Progenitor cell of endocrine pancreas (in vitro differentiated cells): ENCODE measurements at regions not wholly inside any gene's neighbourhood (a gene's known extent, or its start where the extent isn't known, plus 50 kb on each side); places are given as distances from the start of the nearest gene placed in this dataset.
A peak's percentile ranks its signal among the peaks of the same experiment; 100 is the strongest.

Experiments
- DNase-seq: peaks from one replicate; pipeline ENCODE4 v3.0.0; 2021; ENCODE audit warnings: low spot score; ENCODE audit not compliant: unreplicated experiment
- H3K27ac Mint-ChIP-seq: 2 replicates; pipeline ENCODE4 v1.8.0; 2021; ENCODE audit warnings: mild to moderate bottlenecking, moderate library complexity, mixed read lengths
- H3K27me3 Mint-ChIP-seq: 2 replicates; pipeline ENCODE4 v1.8.0; 2021; ENCODE audit warnings: mixed read lengths
- H3K36me3 Mint-ChIP-seq: 2 replicates; pipeline ENCODE4 v1.8.0; 2022; ENCODE audit warnings: mixed read lengths; ENCODE audit not compliant: insufficient read depth
- H3K4me1 Mint-ChIP-seq: 2 replicates; pipeline ENCODE4 v1.8.0; 2021; ENCODE audit warnings: low read depth, mixed read lengths
- H3K4me3 Mint-ChIP-seq: 2 replicates; pipeline ENCODE4 v1.8.0; 2021; ENCODE audit warnings: low read depth, mild to moderate bottlenecking, moderate library complexity, mixed read lengths
- H3K9me3 Mint-ChIP-seq: 2 replicates; pipeline ENCODE4 v1.8.0; 2021; ENCODE audit warnings: low read depth, mixed read lengths
- CTCF ChIP-seq: fragments of 200-600 bp; sonication (generic); IDR thresholded peaks from one replicate; pipeline ENCODE4 v1.5.0; 2021; ENCODE audit warnings: antibody characterized with exemption, mild to moderate bottlenecking; ENCODE audit not compliant: unreplicated experiment

DNA sequence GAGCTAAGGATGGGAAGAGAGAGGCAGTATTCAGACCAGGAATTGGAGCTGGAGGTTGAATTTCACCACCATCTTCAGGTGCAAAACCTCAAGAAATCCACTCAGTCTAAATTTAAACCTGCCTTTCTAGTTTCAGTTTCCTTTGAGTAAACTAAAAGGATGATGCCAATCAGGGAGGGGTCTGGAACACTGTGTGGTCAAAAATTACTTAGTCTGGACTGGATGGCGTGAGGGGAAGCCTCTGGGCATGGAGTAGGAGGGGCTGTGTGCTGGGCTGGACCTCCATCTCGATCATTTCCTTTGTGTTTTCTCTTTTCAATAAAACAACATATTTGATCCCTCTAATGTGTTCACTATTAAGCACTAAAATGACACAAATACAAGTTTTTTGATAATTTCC lies 120.1 kb downstream of the GC start:
- TF ChIP-seq CTCF = no peak
- Mint-ChIP-seq H3K4me3 (no peak overlapping the region), H3K27ac (peak overlapping the region; percentile 63), H3K9me3 (peaks cover 20% of the 10 kb centered on the region), H3K36me3 (peaks cover 9% of the 10 kb centered on the region), H3K27me3 (no peaks in the 10 kb centered on the region), H3K4me1 (peaks cover 28% of the 10 kb centered on the region)
- DNase-seq = no peak

GRCh38 chr4:71659979-71660378 lies 123.9 kb downstream of the GC start:
- no peak for TF ChIP-seq CTCF
- H3K4me1 Mint-ChIP-seq = peaks cover 33% of the 10 kb centered on the region
- H3K27ac Mint-ChIP-seq = peak overlapping the region; percentile 74
- no peak for DNase-seq
- no peak overlapping the region for H3K4me3 Mint-ChIP-seq
- no peaks in the 10 kb centered on the region for H3K27me3 Mint-ChIP-seq
- H3K36me3 Mint-ChIP-seq = peaks cover 6% of the 10 kb centered on the region
- peaks cover 10% of the 10 kb centered on the region for H3K9me3 Mint-ChIP-seq

DNA sequence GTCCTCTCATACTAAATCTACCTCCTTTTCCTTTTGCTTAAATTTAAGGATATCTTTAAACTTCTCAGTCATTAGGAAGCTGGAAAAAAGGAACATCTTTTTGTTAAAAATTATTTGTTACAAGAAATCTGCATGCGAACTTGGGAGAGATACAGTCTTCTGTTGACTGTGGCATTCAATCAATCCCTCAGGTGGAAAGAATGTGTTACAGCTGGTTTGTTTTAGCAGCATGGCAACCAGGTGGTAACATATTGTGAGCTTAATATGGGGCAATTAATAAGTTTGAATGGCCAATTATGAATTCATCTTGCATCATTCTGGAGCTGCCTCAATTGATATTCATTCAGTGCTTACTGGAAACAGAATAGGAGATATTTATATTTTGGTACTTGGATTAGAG lies 135.0 kb downstream of the GC start:
- peaks cover 21% of the 10 kb centered on the region for H3K9me3 Mint-ChIP-seq
- DNase-seq = no peak
- H3K4me1 Mint-ChIP-seq = no peaks in the 10 kb centered on the region
- H3K4me3 Mint-ChIP-seq = no peak overlapping the region
- H3K36me3 Mint-ChIP-seq = peaks cover 17% of the 10 kb centered on the region
- H3K27me3 Mint-ChIP-seq = no peaks in the 10 kb centered on the region
- H3K27ac Mint-ChIP-seq = no peak overlapping the region
- peak; percentile 15 for TF ChIP-seq CTCF

DNA sequence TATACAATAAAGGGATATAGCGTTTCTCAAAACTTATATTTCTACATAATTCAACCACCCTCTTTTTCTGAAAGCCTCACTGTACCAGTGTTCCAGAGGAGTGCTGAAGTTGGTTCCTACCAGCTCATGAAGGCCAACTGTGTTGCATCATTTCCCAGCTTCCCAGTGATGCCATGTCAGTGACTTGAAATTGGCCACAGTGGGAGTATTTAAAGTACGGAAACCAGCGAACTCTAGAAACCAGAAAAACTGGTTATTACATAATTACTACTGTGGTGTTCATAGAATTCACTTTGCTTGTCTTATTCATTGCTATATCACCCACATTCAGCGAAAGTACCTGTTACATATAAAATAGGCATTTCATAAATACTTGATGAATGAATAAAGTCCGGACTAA lies 135.4 kb downstream of the GC start:
- H3K4me3 Mint-ChIP-seq = no peak overlapping the region
- no peaks in the 10 kb centered on the region for H3K4me1 Mint-ChIP-seq
- H3K27ac Mint-ChIP-seq = no peak overlapping the region
- peaks cover 17% of the 10 kb centered on the region for H3K36me3 Mint-ChIP-seq
- no peaks in the 10 kb centered on the region for H3K27me3 Mint-ChIP-seq
- no peak for DNase-seq
- no peak for TF ChIP-seq CTCF
- peaks cover 21% of the 10 kb centered on the region for H3K9me3 Mint-ChIP-seq

DNA sequence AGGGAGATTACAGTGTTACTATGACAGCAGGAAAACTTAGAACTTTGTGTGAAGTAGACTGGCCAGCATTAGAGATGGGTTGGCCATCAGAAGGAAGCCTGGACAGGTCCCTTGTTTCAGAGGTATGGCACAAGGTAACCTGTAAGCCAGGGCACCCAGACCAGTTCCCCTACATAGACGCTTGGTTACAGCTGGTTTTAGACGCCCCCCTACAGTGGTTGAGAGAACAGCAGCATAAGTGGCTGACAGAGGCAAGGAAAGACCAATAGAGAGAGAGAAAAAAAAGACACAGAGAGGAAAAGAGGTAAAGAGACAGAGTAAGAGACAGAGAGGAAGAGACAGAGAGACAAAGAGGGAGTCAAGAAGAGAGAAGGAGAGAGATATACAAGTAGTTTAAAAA lies 144.5 kb downstream of the GC start:
- no peaks in the 10 kb centered on the region for H3K27me3 Mint-ChIP-seq
- H3K27ac Mint-ChIP-seq = peak overlapping the region; percentile 22
- no peak for TF ChIP-seq CTCF
- peaks cover 23% of the 10 kb centered on the region for H3K36me3 Mint-ChIP-seq
- peaks cover 15% of the 10 kb centered on the region for H3K4me1 Mint-ChIP-seq
- H3K4me3 Mint-ChIP-seq = peak overlapping the region; percentile 39
- H3K9me3 Mint-ChIP-seq = peaks cover 22% of the 10 kb centered on the region
- DNase-seq = no peak
